Osteoblast (primary cell): ENCODE measurements at regions not wholly inside any gene's neighbourhood (a gene's known extent, or its start where the extent isn't known, plus 50 kb on each side); places are given as distances from the start of the nearest gene placed in this dataset.
"Not testable (repeated sequence)": the region's sequence is repeated elsewhere in the genome, so short reads cannot be mapped to it uniquely, and the experiment has no call there.

Experiments used
- DNase-seq: peaks from one replicate; pipeline ENCODE4 v3.0.0; 2011; ENCODE audit warnings: low spot score, mixed read lengths; ENCODE audit not compliant: insufficient read length; ENCODE audit errors: missing footprints
- H2AFZ ChIP-seq: 2 replicates; pipeline ENCODE4 v1.6.0; 2011; ENCODE audit warnings: mild to moderate bottlenecking, low read length
- H3K27ac ChIP-seq: 2 replicates; pipeline ENCODE4 v1.5.1; 2011; ENCODE audit warnings: mild to moderate bottlenecking, low read depth, low read length, moderate library complexity
- H3K27me3 ChIP-seq: 2 replicates; pipeline ENCODE4 v1.6.0; 2012; ENCODE audit warnings: mild to moderate bottlenecking, control low read depth, inconsistent platforms, low read length, moderate library complexity; ENCODE audit not compliant: insufficient read depth
- H3K36me3 ChIP-seq: 2 replicates; pipeline ENCODE4 v1.5.1; 2011; ENCODE audit warnings: mild to moderate bottlenecking, low read length, control low read depth, moderate library complexity; ENCODE audit not compliant: insufficient read depth
- H3K4me1 ChIP-seq: 2 replicates; pipeline ENCODE4 v1.5.1; 2011; ENCODE audit warnings: mild to moderate bottlenecking, low read length, control low read depth, moderate library complexity; ENCODE audit not compliant: insufficient read depth
- H3K4me2 ChIP-seq: 2 replicates; pipeline ENCODE4 v1.6.0; 2011; ENCODE audit warnings: mild to moderate bottlenecking, low read length; ENCODE audit not compliant: insufficient read depth
- H3K4me3 ChIP-seq: fragments of 200-600 bp; sonication (generic); 3 replicates; pipeline ENCODE4 v1.5.1; 2012; ENCODE audit warnings: mild to moderate bottlenecking, low read length, inconsistent platforms; ENCODE audit not compliant: insufficient read depth
- H3K79me2 ChIP-seq: 2 replicates; pipeline ENCODE4 v1.6.0; 2012; ENCODE audit warnings: mild to moderate bottlenecking, low read length, control low read depth, inconsistent platforms; ENCODE audit not compliant: insufficient read depth
- H3K9me3 ChIP-seq: 2 replicates; pipeline ENCODE4 v1.5.1; 2011; ENCODE audit warnings: low read depth, low read length, control low read depth
- H4K20me1 ChIP-seq: 2 replicates; pipeline ENCODE4 v1.6.0; 2012; ENCODE audit warnings: mild to moderate bottlenecking, low read length, control low read depth; ENCODE audit not compliant: insufficient read depth
- TF ChIP-seq, protein P1 (sequence below): IDR thresholded peaks from 2 replicates; pipeline ENCODE4 v1.5.1; 2011; ENCODE audit warnings: mild to moderate bottlenecking, low read depth, low read length, moderate library complexity; ENCODE audit errors: extremely low read depth

- Histone ChIP-seq H3K27me3 (no peaks in the 10 kb centered on the region), H3K9me3 (no peaks in the 10 kb centered on the region), H3K79me2 (no peaks in the 10 kb centered on the region), H3K36me3 (no peaks in the 10 kb centered on the region), H4K20me1 (no peaks in the 10 kb centered on the region), H2AFZ (no peak overlapping the region), H3K4me3 (no peak overlapping the region), H3K4me1 (peaks cover 18% of the 10 kb centered on the region), H3K4me2 (no peak overlapping the region), H3K27ac (peak overlapping the region; percentile 3)
- DNase-seq, result peak; percentile 71
- TF ChIP-seq, protein P1, sequence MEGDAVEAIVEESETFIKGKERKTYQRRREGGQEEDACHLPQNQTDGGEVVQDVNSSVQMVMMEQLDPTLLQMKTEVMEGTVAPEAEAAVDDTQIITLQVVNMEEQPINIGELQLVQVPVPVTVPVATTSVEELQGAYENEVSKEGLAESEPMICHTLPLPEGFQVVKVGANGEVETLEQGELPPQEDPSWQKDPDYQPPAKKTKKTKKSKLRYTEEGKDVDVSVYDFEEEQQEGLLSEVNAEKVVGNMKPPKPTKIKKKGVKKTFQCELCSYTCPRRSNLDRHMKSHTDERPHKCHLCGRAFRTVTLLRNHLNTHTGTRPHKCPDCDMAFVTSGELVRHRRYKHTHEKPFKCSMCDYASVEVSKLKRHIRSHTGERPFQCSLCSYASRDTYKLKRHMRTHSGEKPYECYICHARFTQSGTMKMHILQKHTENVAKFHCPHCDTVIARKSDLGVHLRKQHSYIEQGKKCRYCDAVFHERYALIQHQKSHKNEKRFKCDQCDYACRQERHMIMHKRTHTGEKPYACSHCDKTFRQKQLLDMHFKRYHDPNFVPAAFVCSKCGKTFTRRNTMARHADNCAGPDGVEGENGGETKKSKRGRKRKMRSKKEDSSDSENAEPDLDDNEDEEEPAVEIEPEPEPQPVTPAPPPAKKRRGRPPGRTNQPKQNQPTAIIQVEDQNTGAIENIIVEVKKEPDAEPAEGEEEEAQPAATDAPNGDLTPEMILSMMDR, result no peak
Measured at GRCh38 chr7:142583446-142583845, 165.8 kb upstream of the PRSS1 start.

- H3K4me2 ChIP-seq, result no peak overlapping the region
- H3K4me1 ChIP-seq, result peaks cover 11% of the 10 kb centered on the region
- no peaks in the 10 kb centered on the region for H4K20me1 ChIP-seq
- no peaks in the 10 kb centered on the region for H3K36me3 ChIP-seq
- peak; percentile 22 for DNase-seq
- no peak overlapping the region for H2AFZ ChIP-seq
- no peaks in the 10 kb centered on the region for H3K79me2 ChIP-seq
- no peaks in the 10 kb centered on the region for H3K27me3 ChIP-seq
- TF ChIP-seq, protein P1, result no peak
- no peaks in the 10 kb centered on the region for H3K9me3 ChIP-seq
- H3K4me3 ChIP-seq, result no peak overlapping the region
- H3K27ac ChIP-seq, result no peak overlapping the region
Measured at GRCh38 chr7:142582351-142582750, 166.9 kb upstream of the PRSS1 start.

DNA sequence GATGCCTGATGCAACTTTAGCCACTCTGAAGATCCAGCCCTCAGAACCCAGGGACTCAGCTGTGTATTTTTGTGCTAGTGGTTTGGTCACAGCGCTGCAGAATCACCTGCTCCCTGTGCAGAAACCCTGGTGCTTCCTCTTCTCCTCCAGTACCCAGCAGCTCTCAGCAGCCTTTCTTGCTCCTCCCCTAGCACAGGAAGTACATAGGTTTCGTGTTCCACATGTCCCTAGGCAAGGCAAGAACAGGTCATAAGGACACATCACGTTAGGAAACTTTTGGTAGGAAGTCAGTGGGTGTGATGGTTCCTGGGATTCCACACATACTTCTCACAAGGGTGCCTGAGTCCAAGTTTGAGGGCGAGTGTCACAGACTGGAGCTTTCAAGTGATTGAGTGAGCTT is 167.9 kb upstream of the PRSS1 start:
- Histone ChIP-seq H2AFZ (peak overlapping the region; percentile 76), H3K4me3 (no peak overlapping the region), H3K27ac (no peak overlapping the region), H3K4me1 (peaks cover 11% of the 10 kb centered on the region), H4K20me1 (no peaks in the 10 kb centered on the region), H3K9me3 (no peaks in the 10 kb centered on the region), H3K4me2 (no peak overlapping the region), H3K79me2 (no peaks in the 10 kb centered on the region), H3K27me3 (no peaks in the 10 kb centered on the region), H3K36me3 (no peaks in the 10 kb centered on the region)
- peak; percentile 15 for DNase-seq
- TF ChIP-seq, protein P1, result no peak

GRCh38 chr7:142579946-142580345 is 169.3 kb upstream of the PRSS1 start:
- no peaks in the 10 kb centered on the region for H3K36me3 ChIP-seq
- H3K27ac ChIP-seq, result no peak overlapping the region
- H3K4me3 ChIP-seq, result no peak overlapping the region
- TF ChIP-seq, protein P1, result no peak
- no peak overlapping the region for H2AFZ ChIP-seq
- no peaks in the 10 kb centered on the region for H4K20me1 ChIP-seq
- no peaks in the 10 kb centered on the region for H3K79me2 ChIP-seq
- H3K9me3 ChIP-seq, result no peaks in the 10 kb centered on the region
- H3K4me1 ChIP-seq, result peaks cover 11% of the 10 kb centered on the region
- no peak for DNase-seq
- H3K4me2 ChIP-seq, result no peak overlapping the region
- H3K27me3 ChIP-seq, result no peaks in the 10 kb centered on the region

DNA sequence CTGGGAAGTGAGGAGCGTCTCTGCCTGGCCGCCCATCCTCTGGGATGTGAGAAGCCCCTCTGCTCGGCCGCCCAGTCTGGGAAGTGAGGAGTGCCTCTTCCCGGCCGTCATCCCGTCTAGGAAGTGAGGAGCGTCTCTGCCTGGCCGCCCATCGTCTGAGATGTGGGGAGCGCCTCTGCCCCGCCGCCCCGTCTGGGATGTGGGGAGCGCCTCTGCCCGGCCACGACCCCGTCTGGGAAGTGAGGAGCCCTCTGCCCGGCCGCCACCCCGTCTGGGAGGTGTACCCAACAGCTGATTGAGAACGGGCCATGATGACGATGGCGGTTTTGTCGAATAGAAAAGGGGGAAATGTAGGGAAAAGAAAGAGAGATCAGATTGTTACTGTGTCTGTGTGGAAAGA is 173.9 kb upstream of the PRSS1 start:
- not testable (repeated sequence) for H3K79me2 ChIP-seq, H3K36me3 ChIP-seq, H4K20me1 ChIP-seq, DNase-seq, H3K9me3 ChIP-seq, H3K4me2 ChIP-seq, H3K4me3 ChIP-seq, H2AFZ ChIP-seq, H3K27me3 ChIP-seq, H3K4me1 ChIP-seq, H3K27ac ChIP-seq
